Hepatocyte (in vitro differentiated cells): ENCODE measurements at regions not wholly inside any gene's neighbourhood (a gene's known extent, or its start where the extent isn't known, plus 50 kb on each side); places are given as distances from the start of the nearest gene placed in this dataset.
A peak's percentile ranks its signal among the peaks of the same experiment; 100 is the strongest.

Experiments
- DNase-seq: peaks from one replicate; pipeline ENCODE4 v3.0.0-alpha.2; 2016; ENCODE audit warnings: low spot score
- H2AFZ ChIP-seq: fragments of 200-600 bp; sonication (generic); 2 replicates; pipeline ENCODE4 v1.6.0; 2016; ENCODE audit warnings: antibody characterized with exemption, mild to moderate bottlenecking
- H3K27ac ChIP-seq: fragments of 200-600 bp; sonication (generic); 2 replicates; pipeline ENCODE4 v1.5.1; 2016; ENCODE audit warnings: mild to moderate bottlenecking
- H3K27me3 ChIP-seq: fragments of 200-600 bp; sonication (generic); 2 replicates; pipeline ENCODE4 v1.6.1; 2016
- H3K36me3 ChIP-seq: fragments of 200-600 bp; sonication (generic); replicated peaks from 2 replicates; pipeline ENCODE4 v1.5.1; 2016; ENCODE audit warnings: low read depth; ENCODE audit not compliant: insufficient read depth
- H3K4me1 ChIP-seq: fragments of 200-600 bp; sonication (generic); 2 replicates; pipeline ENCODE4 v1.5.1; 2016; ENCODE audit warnings: mild to moderate bottlenecking, moderate library complexity; ENCODE audit not compliant: insufficient read depth
- H3K4me2 ChIP-seq: fragments of 200-600 bp; sonication (generic); 2 replicates; pipeline ENCODE4 v1.6.0; 2016
- H3K4me3 ChIP-seq: fragments of 200-600 bp; sonication (generic); 2 replicates; pipeline ENCODE4 v1.5.1; 2016; ENCODE audit warnings: mild to moderate bottlenecking
- H3K79me2 ChIP-seq: fragments of 200-600 bp; sonication (generic); 2 replicates; pipeline ENCODE4 v1.6.0; 2017; ENCODE audit warnings: mild to moderate bottlenecking
- H3K9me2 ChIP-seq: fragments of 200-600 bp; sonication (generic); replicated peaks from 2 replicates; pipeline ENCODE4 v1.6.0; 2017; ENCODE audit warnings: mild to moderate bottlenecking; ENCODE audit not compliant: insufficient read depth
- H3K9me3 ChIP-seq: fragments of 200-600 bp; sonication (generic); 2 replicates; pipeline ENCODE4 v1.5.1; 2016; ENCODE audit warnings: low read depth, mild to moderate bottlenecking
- H4K20me1 ChIP-seq: fragments of 200-600 bp; sonication (generic); 2 replicates; pipeline ENCODE4 v1.6.0; 2016; ENCODE audit warnings: mild to moderate bottlenecking; ENCODE audit not compliant: insufficient read depth, poor library complexity, severe bottlenecking
- EZH2 ChIP-seq: fragments of 200-600 bp; sonication (generic); IDR thresholded peaks from 2 replicates; pipeline ENCODE4 v1.6.1; 2016; ENCODE audit warnings: antibody characterized with exemption, mild to moderate bottlenecking, borderline replicate concordance
- EZH2phosphoT487 ChIP-seq: fragments of 200-600 bp; sonication (generic); IDR thresholded peaks from one replicate; pipeline ENCODE4 v1.6.1; 2018; ENCODE audit warnings: antibody characterized with exemption, mild to moderate bottlenecking, low read depth, moderate library complexity; ENCODE audit not compliant: unreplicated experiment, severe bottlenecking
- WGBS: methylation state at CpG from one replicate; pipeline ENCODE4 v1.1.6; 2016; ENCODE audit warnings: low lambda C conversion rate; ENCODE audit errors: missing lambda C conversion rate; 5-methylcytosine and 5-hydroxymethylcytosine counted together
- TF ChIP-seq, protein P1 (sequence below): fragments of 200-600 bp; sonication (generic); IDR thresholded peaks from 2 replicates; pipeline ENCODE4 v1.5.1; 2016; ENCODE audit warnings: antibody characterized with exemption, mild to moderate bottlenecking; ENCODE audit not compliant: poor library complexity

GRCh38 chr11:71081704-71082230 is 170.6 kb downstream of the SHANK2 start:
- Histone ChIP-seq H3K9me3 (no peaks in the 10 kb centered on the region), H3K36me3 (no peaks in the 10 kb centered on the region), H3K79me2 (no peaks in the 10 kb centered on the region), H3K9me2 (no peaks in the 10 kb centered on the region), H3K27me3 (no peaks in the 10 kb centered on the region), H3K4me2 (no peak overlapping the region), H3K4me1 (no peaks in the 10 kb centered on the region), H3K27ac (no peak overlapping the region), H4K20me1 (no peaks in the 10 kb centered on the region), H3K4me3 (no peak overlapping the region), H2AFZ (no peak overlapping the region)
- TF ChIP-seq EZH2phosphoT487 (no peak), EZH2 (no peak)
- TF ChIP-seq, protein P1, sequence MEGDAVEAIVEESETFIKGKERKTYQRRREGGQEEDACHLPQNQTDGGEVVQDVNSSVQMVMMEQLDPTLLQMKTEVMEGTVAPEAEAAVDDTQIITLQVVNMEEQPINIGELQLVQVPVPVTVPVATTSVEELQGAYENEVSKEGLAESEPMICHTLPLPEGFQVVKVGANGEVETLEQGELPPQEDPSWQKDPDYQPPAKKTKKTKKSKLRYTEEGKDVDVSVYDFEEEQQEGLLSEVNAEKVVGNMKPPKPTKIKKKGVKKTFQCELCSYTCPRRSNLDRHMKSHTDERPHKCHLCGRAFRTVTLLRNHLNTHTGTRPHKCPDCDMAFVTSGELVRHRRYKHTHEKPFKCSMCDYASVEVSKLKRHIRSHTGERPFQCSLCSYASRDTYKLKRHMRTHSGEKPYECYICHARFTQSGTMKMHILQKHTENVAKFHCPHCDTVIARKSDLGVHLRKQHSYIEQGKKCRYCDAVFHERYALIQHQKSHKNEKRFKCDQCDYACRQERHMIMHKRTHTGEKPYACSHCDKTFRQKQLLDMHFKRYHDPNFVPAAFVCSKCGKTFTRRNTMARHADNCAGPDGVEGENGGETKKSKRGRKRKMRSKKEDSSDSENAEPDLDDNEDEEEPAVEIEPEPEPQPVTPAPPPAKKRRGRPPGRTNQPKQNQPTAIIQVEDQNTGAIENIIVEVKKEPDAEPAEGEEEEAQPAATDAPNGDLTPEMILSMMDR = no peak
- 96% methylated on average over 12 of the region's 12 CpGs for WGBS
- DNase-seq = no peak

DNA sequence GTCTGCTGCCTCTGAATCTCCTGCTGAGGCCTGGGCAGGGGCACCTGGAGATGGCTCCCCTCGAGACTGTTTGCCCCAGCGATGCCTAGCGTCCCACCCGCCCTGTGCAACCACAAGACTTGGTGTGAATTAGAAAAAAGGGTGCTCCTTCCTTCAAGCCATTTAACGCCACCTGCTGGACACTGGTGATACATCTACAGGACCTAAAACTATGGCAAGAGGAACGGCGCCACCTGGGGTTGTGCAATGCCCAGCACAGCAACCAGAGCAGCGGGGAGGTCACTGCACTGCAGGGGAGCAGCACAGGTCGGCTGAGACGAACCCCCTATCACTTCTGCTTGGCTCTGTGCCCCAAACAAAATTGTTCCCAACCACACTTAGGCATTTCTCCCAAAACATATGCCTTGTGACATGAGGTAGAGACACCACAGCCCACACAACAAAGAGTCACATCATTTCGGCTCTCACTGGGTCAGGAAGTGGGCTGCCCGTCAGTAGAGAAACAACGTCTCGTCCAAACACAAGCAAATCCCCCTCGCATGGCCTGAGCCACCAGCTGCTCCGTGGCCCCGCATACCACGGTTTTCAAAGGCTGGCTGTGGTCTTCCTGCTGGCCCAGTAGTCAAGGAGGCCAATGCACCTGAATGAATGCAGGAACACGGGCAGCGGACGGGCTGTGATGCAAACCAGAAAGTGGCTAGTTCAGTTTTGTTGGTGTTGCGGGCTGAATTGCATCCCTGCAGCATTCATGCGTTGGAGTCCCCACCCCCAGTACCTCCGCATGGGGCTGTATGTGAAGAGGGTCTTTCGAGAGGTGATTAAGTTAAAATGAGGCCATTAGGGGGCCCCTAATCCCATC is 171.9 kb downstream of the SHANK2 start:
- Histone ChIP-seq H4K20me1 (no peaks in the 10 kb centered on the region), H3K4me3 (no peak overlapping the region), H3K36me3 (no peaks in the 10 kb centered on the region), H3K4me1 (no peaks in the 10 kb centered on the region), H3K79me2 (no peaks in the 10 kb centered on the region), H3K9me3 (no peaks in the 10 kb centered on the region), H3K27me3 (no peaks in the 10 kb centered on the region), H3K27ac (no peak overlapping the region), H3K9me2 (no peaks in the 10 kb centered on the region), H3K4me2 (no peak overlapping the region), H2AFZ (no peak overlapping the region)
- DNase-seq = peak; percentile 82
- 82% methylated on average over 25 of the region's 25 CpGs for WGBS
- TF ChIP-seq, protein P1 = peak; percentile 65
- TF ChIP-seq EZH2phosphoT487 = no peak
- TF ChIP-seq EZH2 = no peak

GRCh38 chr11:71079795-71080194 is 172.6 kb downstream of the SHANK2 start:
- no peak overlapping the region for H3K4me3 ChIP-seq
- H3K4me2 ChIP-seq = no peak overlapping the region
- no peaks in the 10 kb centered on the region for H3K27me3 ChIP-seq
- no peaks in the 10 kb centered on the region for H4K20me1 ChIP-seq
- no peaks in the 10 kb centered on the region for H3K9me3 ChIP-seq
- no peaks in the 10 kb centered on the region for H3K9me2 ChIP-seq
- H3K4me1 ChIP-seq = no peaks in the 10 kb centered on the region
- H3K79me2 ChIP-seq = no peaks in the 10 kb centered on the region
- no peaks in the 10 kb centered on the region for H3K36me3 ChIP-seq
- no peak for DNase-seq
- 100% methylated on average over 1 of the region's 3 CpGs for WGBS
- H2AFZ ChIP-seq = no peak overlapping the region
- TF ChIP-seq EZH2phosphoT487 (no peak), EZH2 (no peak)
- TF ChIP-seq, protein P1 = no peak
- no peak overlapping the region for H3K27ac ChIP-seq
